ENCODE measurements at regions not wholly inside any gene's neighbourhood (a gene's known extent, or its start where the extent isn't known, plus 50 kb on each side); places are given as distances from the start of the nearest gene placed in this dataset.

DNA sequence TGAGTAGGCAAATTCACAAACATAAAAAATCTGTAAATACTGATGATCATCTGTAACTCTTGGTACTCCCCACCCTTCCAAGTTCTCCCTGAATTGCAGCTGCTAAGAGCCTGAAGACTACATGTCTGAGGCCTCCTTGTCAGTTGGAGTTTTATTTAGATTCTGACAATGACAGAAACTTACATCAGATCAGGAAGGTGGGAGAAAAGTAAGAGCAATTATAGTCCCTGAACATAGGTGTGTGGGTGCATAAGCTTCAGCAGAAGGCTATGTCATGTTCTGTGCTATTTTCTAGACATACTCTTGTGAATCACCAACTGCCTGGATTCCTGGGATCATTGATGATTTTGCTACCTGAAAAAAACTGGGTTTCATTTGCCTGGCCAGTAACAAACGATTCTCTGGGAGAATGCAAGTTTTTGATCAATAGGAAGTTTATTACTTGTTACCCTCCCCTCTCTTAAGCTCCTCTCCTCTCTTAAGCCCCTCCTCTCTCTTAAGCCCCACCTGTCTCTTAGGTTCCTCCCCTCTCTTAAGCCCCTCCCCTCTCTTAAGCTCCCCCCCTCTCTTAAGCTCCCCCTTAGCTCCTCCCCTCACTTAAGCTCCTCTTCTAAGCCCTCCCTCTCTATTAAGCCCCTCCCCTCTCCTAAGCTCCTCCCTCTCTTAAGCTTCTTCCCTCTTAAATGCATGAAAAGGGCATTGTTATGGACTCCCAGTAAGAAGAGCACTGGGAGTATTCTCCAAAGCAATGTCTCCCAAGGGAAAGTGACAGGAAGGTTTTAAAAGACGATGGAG, 1183.4 kb upstream of the AUTS2 start:
- DNase-seq = no peak
- H3K79me2 ChIP-seq (ENCODE audit: insufficient read depth) = no peaks in the 10 kb centered on the region
- no peak overlapping the region for H3K4me3 ChIP-seq
- no peak overlapping the region for H3K4me2 ChIP-seq (ENCODE audit: unreplicated experiment)
- no peaks in the 10 kb centered on the region for H3K4me1 ChIP-seq (ENCODE audit: insufficient read depth)
- H4K20me1 ChIP-seq (ENCODE audit: insufficient read depth) = no peaks in the 10 kb centered on the region
- H3K9ac ChIP-seq = no peak overlapping the region
- H3K27me3 ChIP-seq (replicated peaks; ENCODE audit: insufficient read depth) = no peaks in the 10 kb centered on the region
- in situ Hi-C loops (cut with MboI) = no loop called here
- H3K9me2 ChIP-seq (ENCODE audit: insufficient read depth) = no peaks in the 10 kb centered on the region
- H2AFZ ChIP-seq = no peak overlapping the region
- H3K9me3 ChIP-seq (ENCODE audit: low read depth) = no peaks in the 10 kb centered on the region
- no peaks in the 10 kb centered on the region for H3F3A ChIP-seq (ENCODE audit: insufficient read depth)
- 29 to 42% methylated on average over 2 of the region's 2 CpGs for WGBS, 2 experiments (ENCODE audit: low coverage in 1 of 2, low lambda C conversion rate in 2 of 2, missing lambda C conversion rate in 2 of 2)
- H3K27ac ChIP-seq = no peak overlapping the region
- TF ChIP-seq EZH2 (IDR thresholded peaks at IDR 0.05; ENCODE audit: insufficient read depth, poor library complexity, severe bottlenecking) (no peak), EZH2phosphoT487 (IDR thresholded peaks at IDR 0.05; ENCODE audit: insufficient read depth, low read depth) (no peak)
- no peaks in the 10 kb centered on the region for H3K36me3 ChIP-seq (ENCODE audit: low read depth)

DNA sequence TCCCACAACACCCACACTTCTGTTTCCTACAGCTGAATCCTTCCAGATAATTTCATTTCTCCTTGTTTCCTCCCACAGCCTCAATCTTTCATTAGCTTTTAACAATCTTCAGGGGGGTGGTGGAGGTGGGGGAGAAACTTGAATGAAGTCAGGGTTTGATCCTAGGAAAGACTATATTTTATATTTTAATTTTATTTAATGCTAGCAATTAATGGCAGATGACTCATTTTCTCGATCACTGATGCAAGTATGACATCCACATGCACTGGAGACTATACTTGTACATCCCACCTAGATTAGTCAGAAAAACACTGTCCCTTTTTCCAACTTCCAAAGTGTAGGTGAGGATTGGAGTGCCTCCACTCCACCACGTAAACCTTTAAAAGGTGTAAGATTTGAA, 1181.3 kb upstream of the AUTS2 start:
- TF ChIP-seq EZH2 (IDR thresholded peaks at IDR 0.05; ENCODE audit: insufficient read depth, poor library complexity, severe bottlenecking) = no peak

DNA sequence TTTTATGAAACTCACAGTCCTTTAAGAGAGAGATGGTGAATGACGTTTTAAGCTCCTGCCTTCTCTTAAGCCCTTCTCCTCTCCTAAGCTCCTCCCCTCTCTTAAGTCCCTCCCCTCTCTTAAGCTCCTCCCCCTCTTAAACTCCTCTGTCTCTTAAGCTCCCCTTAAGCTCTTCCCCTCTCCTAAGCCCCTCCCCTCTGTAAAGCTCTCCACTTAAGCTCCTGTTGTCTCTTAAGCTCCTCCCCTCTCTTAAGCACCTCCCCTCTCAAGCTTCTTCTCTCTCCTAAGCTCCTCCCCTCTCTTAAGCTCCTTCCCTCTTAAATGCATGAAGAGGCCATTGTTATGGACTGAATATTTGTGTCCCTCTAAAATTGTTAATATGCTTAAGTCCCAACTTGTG, 1180.6 kb upstream of the AUTS2 start:
- no peak overlapping the region for H3K9ac ChIP-seq
- no peak overlapping the region for H3K27ac ChIP-seq
- in situ Hi-C loops (cut with MboI) = no loop called here
- H3K79me2 ChIP-seq (ENCODE audit: insufficient read depth) = no peaks in the 10 kb centered on the region
- H3K9me2 ChIP-seq (ENCODE audit: insufficient read depth) = no peaks in the 10 kb centered on the region
- no peaks in the 10 kb centered on the region for H3K4me1 ChIP-seq (ENCODE audit: insufficient read depth)
- no peaks in the 10 kb centered on the region for H4K20me1 ChIP-seq (ENCODE audit: insufficient read depth)
- TF ChIP-seq EZH2phosphoT487 (IDR thresholded peaks at IDR 0.05; ENCODE audit: insufficient read depth, low read depth) (no peak), EZH2 (IDR thresholded peaks at IDR 0.05; ENCODE audit: insufficient read depth, poor library complexity, severe bottlenecking) (no peak)
- 25 to 30% methylated on average over 1 of the region's 1 CpG for WGBS, 2 experiments (ENCODE audit: low coverage in 1 of 2, low lambda C conversion rate in 2 of 2, missing lambda C conversion rate in 2 of 2)
- no peak for DNase-seq
- no peaks in the 10 kb centered on the region for H3F3A ChIP-seq (ENCODE audit: insufficient read depth)
- no peaks in the 10 kb centered on the region for H3K27me3 ChIP-seq (replicated peaks; ENCODE audit: insufficient read depth)
- H3K36me3 ChIP-seq (ENCODE audit: low read depth) = no peaks in the 10 kb centered on the region
- H2AFZ ChIP-seq = no peak overlapping the region
- H3K4me3 ChIP-seq = no peak overlapping the region
- H3K4me2 ChIP-seq (ENCODE audit: unreplicated experiment) = no peak overlapping the region
- H3K9me3 ChIP-seq (ENCODE audit: low read depth) = no peaks in the 10 kb centered on the region

More for the DNA sequence above, 1181.3 kb upstream of the AUTS2 start:
- no peaks in the 10 kb centered on the region for H3K9me2 ChIP-seq (ENCODE audit: insufficient read depth)
- no peaks in the 10 kb centered on the region for H3K36me3 ChIP-seq (ENCODE audit: low read depth)
- H3K27me3 ChIP-seq (replicated peaks; ENCODE audit: insufficient read depth) = no peaks in the 10 kb centered on the region
- no peak overlapping the region for H3K9ac ChIP-seq
- no peak overlapping the region for H2AFZ ChIP-seq
- WGBS, 2 experiments (ENCODE audit: low coverage in 1 of 2, low lambda C conversion rate in 2 of 2, missing lambda C conversion rate in 2 of 2) = 51 to 56% methylated on average over 2 of the region's 2 CpGs
- H3K4me1 ChIP-seq (ENCODE audit: insufficient read depth) = no peaks in the 10 kb centered on the region
- in situ Hi-C loops (cut with MboI) = no loop called here
- H3K4me3 ChIP-seq = no peak overlapping the region
- no peak overlapping the region for H3K27ac ChIP-seq
- no peaks in the 10 kb centered on the region for H3K79me2 ChIP-seq (ENCODE audit: insufficient read depth)
- H3K9me3 ChIP-seq (ENCODE audit: low read depth) = no peaks in the 10 kb centered on the region
- no peak overlapping the region for H3K4me2 ChIP-seq (ENCODE audit: unreplicated experiment)
- no peaks in the 10 kb centered on the region for H4K20me1 ChIP-seq (ENCODE audit: insufficient read depth)
- DNase-seq = no peak
- H3F3A ChIP-seq (ENCODE audit: insufficient read depth) = no peaks in the 10 kb centered on the region

DNA sequence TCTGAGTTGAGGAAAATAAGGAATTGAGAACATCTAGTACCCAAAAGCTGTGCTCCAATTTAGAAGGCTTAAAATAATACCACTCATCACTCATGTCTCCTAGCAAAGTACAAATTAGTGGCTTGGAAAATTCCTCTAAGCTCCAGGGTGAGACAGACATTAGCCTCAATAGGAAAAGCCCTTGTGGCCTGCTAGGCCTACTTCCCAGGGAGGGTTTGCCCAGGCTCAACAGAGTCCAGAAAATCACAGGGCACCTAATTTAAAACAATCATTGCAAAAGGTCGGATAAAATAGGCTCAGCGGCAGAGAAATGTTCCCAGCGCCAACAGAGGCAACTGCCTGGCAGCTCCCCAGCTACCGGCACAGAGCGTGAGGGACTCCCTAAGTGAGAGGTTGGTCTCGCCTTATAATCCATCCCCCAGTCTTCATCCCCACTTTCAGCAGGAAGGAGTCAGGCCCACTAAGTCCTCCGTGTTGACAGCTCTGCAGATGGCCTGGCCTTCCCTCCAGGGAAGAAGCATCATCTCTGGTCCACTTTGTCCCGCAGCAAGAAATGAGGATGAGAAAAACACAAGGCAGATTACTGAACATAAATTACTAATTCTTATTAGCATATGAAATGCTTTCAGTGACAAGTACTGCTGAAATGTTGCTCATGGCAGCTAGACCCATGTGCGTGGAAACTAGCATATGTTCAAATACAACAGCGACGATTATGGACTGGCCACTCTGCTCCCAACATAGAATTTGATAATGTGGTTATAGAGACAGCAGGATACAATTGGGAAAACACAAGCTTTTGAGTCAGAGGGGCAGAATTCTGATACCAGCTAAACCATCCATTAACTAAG, 1177.7 kb upstream of the AUTS2 start:
- Histone ChIP-seq H3K4me1 (ENCODE audit: insufficient read depth) (no peaks in the 10 kb centered on the region), H3K27me3 (replicated peaks; ENCODE audit: insufficient read depth) (no peaks in the 10 kb centered on the region), H3K9me2 (ENCODE audit: insufficient read depth) (no peaks in the 10 kb centered on the region), H4K20me1 (ENCODE audit: insufficient read depth) (no peaks in the 10 kb centered on the region), H3F3A (ENCODE audit: insufficient read depth) (no peaks in the 10 kb centered on the region), H3K36me3 (ENCODE audit: low read depth) (no peaks in the 10 kb centered on the region), H3K79me2 (ENCODE audit: insufficient read depth) (no peaks in the 10 kb centered on the region), H3K27ac (no peak overlapping the region), H3K4me3 (no peak overlapping the region), H3K9ac (no peak overlapping the region), H2AFZ (no peak overlapping the region), H3K4me2 (ENCODE audit: unreplicated experiment) (no peak overlapping the region), H3K9me3 (ENCODE audit: low read depth) (no peaks in the 10 kb centered on the region)
- in situ Hi-C loops (cut with MboI) = no loop called here
- TF ChIP-seq EZH2phosphoT487 (IDR thresholded peaks at IDR 0.05; ENCODE audit: insufficient read depth, low read depth) = no peak
- WGBS, 2 experiments (ENCODE audit: low coverage in 1 of 2, low lambda C conversion rate in 2 of 2, missing lambda C conversion rate in 2 of 2) = 30 to 36% methylated on average over 11 of the region's 11 CpGs
- DNase-seq = no peak

All from GM23248 (cell line).